OCI-LY7 (cell line): ENCODE measurements at regions not wholly inside any gene's neighbourhood (a gene's known extent, or its start where the extent isn't known, plus 50 kb on each side); places are given as distances from the start of the nearest gene placed in this dataset.

Experiments used
- EZH2phosphoT487 ChIP-seq: fragments of 200-600 bp; sonication (generic); IDR thresholded peaks from 2 replicates; pipeline ENCODE4 v1.6.1; 2018; ENCODE audit warnings: low read depth, borderline replicate concordance, mild to moderate bottlenecking, mixed run types, antibody characterized with exemption, low read length, moderate library complexity, mixed read lengths
- TF ChIP-seq, protein P1 (sequence below): fragments of 200-600 bp; sonication (generic); conservative IDR thresholded peaks from 2 replicates; pipeline ENCODE4 v1.5.1; 2014; ENCODE audit warnings: mild to moderate bottlenecking, antibody characterized with exemption, low read length, moderate library complexity, mixed read lengths

DNA sequence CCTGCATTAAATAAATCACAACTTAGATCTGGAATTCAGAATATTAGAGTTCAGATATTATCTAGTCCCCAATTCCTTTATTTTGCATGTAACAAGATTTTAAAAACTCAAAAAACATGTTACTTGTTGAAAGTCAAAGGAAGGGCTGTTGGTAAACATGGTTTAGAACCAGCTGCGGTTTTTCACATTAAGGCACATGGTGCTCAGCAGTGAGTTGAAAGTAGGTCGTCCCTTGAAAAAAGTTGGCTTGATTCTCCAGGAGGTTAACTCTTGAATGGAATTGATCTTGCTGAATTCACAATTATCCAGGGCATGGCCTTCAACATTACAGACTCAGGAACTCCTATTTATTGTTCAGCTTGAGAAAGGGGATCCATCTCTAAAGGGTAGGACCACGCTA, 277.1 kb upstream of the DUSP10 start:
- TF ChIP-seq, protein P1, sequence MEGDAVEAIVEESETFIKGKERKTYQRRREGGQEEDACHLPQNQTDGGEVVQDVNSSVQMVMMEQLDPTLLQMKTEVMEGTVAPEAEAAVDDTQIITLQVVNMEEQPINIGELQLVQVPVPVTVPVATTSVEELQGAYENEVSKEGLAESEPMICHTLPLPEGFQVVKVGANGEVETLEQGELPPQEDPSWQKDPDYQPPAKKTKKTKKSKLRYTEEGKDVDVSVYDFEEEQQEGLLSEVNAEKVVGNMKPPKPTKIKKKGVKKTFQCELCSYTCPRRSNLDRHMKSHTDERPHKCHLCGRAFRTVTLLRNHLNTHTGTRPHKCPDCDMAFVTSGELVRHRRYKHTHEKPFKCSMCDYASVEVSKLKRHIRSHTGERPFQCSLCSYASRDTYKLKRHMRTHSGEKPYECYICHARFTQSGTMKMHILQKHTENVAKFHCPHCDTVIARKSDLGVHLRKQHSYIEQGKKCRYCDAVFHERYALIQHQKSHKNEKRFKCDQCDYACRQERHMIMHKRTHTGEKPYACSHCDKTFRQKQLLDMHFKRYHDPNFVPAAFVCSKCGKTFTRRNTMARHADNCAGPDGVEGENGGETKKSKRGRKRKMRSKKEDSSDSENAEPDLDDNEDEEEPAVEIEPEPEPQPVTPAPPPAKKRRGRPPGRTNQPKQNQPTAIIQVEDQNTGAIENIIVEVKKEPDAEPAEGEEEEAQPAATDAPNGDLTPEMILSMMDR = no peak
- TF ChIP-seq EZH2phosphoT487 = no peak
